ENCODE measurements at regions not wholly inside any gene's neighbourhood (a gene's known extent, or its start where the extent isn't known, plus 50 kb on each side); places are given as distances from the start of the nearest gene placed in this dataset.

DNA sequence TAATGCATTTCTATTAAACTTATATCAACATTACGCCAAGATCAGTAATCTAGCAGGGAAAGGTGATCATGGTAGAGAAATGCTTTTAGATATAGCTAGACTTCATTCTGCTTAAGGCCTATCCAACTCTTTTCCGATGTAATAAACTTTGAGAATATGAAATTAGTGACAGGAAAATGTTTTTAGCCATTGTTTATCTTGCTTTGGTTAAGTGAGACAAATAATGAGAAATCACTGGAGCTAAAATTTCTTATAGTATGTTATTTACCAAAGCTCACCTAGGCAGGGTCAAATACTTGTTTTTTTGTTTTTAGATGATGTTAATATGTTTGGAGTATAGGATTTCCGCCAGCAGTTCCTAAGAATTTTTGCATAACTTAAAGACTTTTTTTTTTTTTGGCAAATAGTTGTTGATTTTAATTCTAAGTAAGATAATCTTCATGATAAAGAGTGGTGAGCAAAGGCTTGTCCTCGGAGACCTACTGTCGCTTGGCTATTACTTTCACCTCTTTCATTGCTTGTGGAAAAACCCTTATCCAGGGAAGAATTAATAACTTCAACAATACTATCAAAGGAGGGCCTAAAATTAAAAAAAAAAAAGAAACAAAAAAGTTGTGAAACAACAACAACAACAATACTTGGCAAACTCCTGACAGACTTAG lies 98.3 kb downstream of the SOX4 start:
- no peak for TF ChIP-seq POLR2A (IDR thresholded peaks at IDR 0.05)
- TF ChIP-seq, protein P1, sequence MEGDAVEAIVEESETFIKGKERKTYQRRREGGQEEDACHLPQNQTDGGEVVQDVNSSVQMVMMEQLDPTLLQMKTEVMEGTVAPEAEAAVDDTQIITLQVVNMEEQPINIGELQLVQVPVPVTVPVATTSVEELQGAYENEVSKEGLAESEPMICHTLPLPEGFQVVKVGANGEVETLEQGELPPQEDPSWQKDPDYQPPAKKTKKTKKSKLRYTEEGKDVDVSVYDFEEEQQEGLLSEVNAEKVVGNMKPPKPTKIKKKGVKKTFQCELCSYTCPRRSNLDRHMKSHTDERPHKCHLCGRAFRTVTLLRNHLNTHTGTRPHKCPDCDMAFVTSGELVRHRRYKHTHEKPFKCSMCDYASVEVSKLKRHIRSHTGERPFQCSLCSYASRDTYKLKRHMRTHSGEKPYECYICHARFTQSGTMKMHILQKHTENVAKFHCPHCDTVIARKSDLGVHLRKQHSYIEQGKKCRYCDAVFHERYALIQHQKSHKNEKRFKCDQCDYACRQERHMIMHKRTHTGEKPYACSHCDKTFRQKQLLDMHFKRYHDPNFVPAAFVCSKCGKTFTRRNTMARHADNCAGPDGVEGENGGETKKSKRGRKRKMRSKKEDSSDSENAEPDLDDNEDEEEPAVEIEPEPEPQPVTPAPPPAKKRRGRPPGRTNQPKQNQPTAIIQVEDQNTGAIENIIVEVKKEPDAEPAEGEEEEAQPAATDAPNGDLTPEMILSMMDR (IDR thresholded peaks at IDR 0.05 in 8 of 11, conservative IDR thresholded peaks at IDR 0.05 in 3 of 11) = no peak
- no peak for TF ChIP-seq POLR2AphosphoS5 (IDR thresholded peaks at IDR 0.05)
- no peaks in the 10 kb centered on the region for H3K27me3 ChIP-seq (replicated peaks in 1 of 7)
- DNase-seq = no peak
- no peak overlapping the region for H3K27ac ChIP-seq
- intact Hi-C loops (cut with DNase I; ENCODE audit: low total_unique reads) = no loop called here
- H3K36me3 ChIP-seq = no peaks in the 10 kb centered on the region
- no peaks in the 10 kb centered on the region for H3K4me1 ChIP-seq
- 86 to 94% (median 90%) methylated on average over 5 of the region's 5 CpGs for WGBS, 5 donors
- H3K4me3 ChIP-seq = no peak overlapping the region
- H3K9me3 ChIP-seq = peaks cover 0 to 14% (median 10%) of the 10 kb centered on the region in 8 donors

DNA sequence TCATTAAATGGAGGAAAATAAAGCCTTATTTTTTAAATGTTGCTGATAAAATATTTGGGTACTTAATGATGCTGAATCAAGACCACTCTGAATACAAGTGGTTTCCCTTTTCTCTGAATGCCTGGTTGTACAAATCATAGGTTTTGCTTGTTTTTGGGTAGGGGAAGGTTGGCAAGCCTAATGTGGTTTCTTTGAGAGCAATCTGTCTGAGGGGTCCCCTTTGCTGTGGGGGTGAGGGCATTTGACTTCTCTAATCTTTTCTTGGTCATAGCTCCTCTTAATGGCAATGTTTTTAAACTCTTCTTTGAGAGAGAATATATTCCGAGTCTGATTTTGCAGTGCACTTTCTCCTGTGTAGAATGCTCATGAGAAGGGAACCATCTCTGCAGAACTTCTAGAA lies 99.2 kb downstream of the SOX4 start:
- TF ChIP-seq POLR2A (IDR thresholded peaks at IDR 0.05) (no peak), POLR2AphosphoS5 (IDR thresholded peaks at IDR 0.05) (no peak)
- TF ChIP-seq, protein P1 (IDR thresholded peaks at IDR 0.05 in 8 of 11, conservative IDR thresholded peaks at IDR 0.05 in 3 of 11) = no peak
- intact Hi-C loops (cut with DNase I; ENCODE audit: low total_unique reads) = no loop called here
- Histone ChIP-seq H3K27ac (no peak overlapping the region), H3K4me1 (no peaks in the 10 kb centered on the region), H3K9me3 (peaks cover 0 to 7% (median 6%) of the 10 kb centered on the region in 8 donors), H3K27me3 (replicated peaks in 1 of 7) (no peaks in the 10 kb centered on the region), H3K4me3 (no peak overlapping the region), H3K36me3 (no peaks in the 10 kb centered on the region)
- no peak for DNase-seq
- WGBS, 5 donors = 34 to 59% (median 46%) methylated on average over 1 of the region's 1 CpG

DNA sequence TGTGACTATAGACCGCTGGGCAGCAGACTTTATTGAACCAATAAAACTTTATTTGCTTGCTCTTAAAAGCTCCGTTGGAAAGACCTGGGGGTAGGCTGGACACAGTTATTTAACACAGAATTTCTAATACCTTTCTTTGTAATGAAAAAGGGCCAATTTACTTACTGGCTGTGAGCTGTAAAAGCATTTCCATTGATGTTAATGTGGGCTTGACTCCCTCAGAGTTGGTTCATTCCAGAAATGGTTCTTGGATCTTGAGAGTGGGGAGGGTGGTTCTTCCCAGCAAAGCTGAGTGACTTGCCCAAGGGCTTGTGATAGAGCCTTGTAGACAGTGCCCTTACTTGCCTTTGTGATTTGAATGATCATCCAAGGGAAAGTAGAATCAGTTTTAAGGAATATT lies 100.6 kb downstream of the SOX4 start:
- TF ChIP-seq, protein P1 (IDR thresholded peaks at IDR 0.05 in 8 of 11, conservative IDR thresholded peaks at IDR 0.05 in 3 of 11) = no peak
- TF ChIP-seq POLR2AphosphoS5 (IDR thresholded peaks at IDR 0.05) = no peak
- no peak for TF ChIP-seq POLR2A (IDR thresholded peaks at IDR 0.05)
- 75 to 95% (median 91%) methylated on average over 2 of the region's 2 CpGs for WGBS, 5 donors
- intact Hi-C loops (cut with DNase I; ENCODE audit: low total_unique reads) = no loop called here
- no peaks in the 10 kb centered on the region for H3K36me3 ChIP-seq
- H3K27me3 ChIP-seq (replicated peaks in 1 of 7) = no peaks in the 10 kb centered on the region
- H3K9me3 ChIP-seq = no peaks in the 10 kb centered on the region
- H3K4me1 ChIP-seq = no peaks in the 10 kb centered on the region
- no peak for DNase-seq
- H3K27ac ChIP-seq = no peak overlapping the region
- no peak overlapping the region for H3K4me3 ChIP-seq

DNA sequence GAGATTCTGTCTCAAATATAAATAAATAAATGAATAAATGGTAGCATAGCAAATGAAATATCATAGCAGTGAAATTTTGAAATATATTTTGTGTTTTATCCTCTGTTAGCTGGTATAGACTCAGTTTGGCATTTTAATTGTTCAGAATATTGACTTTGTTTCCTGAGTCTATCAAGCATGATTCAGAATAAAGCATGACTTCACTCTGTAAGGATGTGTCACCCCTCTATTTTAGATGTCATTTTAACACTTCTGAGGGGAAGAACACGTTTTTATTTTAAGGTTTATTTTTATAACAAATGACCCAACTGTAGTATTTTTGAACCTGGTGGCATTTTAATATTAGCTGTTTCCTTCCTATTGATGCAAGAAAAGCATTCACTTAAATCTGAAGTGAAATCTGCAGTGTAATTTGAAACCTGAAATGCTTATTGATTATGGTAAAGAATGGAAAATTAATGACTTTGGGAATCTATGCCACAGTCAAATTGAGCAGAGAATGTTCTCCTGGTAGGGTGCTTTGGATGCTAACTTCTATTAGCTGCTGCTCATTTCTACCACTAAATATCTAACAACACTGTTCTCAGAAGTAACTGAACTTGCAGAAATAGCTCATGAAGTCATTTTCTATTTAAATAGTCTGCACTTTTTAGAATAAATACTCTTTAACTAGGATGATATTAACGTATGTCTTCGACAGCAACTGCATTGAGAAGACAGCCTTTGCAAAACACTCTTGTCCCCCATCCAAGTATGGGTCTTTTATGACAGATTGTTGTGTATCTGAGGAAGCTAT lies 114.2 kb downstream of the SOX4 start:
- Histone ChIP-seq H3K27me3 (replicated peaks in 1 of 7) (no peaks in the 10 kb centered on the region), H3K4me3 (no peak overlapping the region), H3K36me3 (no peaks in the 10 kb centered on the region), H3K27ac (no peak overlapping the region), H3K9me3 (no peaks in the 10 kb centered on the region), H3K4me1 (no peaks in the 10 kb centered on the region)
- 49 to 63% (median 59%) methylated on average over 3 of the region's 3 CpGs for WGBS, 5 donors
- TF ChIP-seq POLR2AphosphoS5 (IDR thresholded peaks at IDR 0.05) (no peak), POLR2A (IDR thresholded peaks at IDR 0.05) (no peak)
- TF ChIP-seq, protein P1 (IDR thresholded peaks at IDR 0.05 in 8 of 11, conservative IDR thresholded peaks at IDR 0.05 in 3 of 11) = no peak
- no peak for DNase-seq
- intact Hi-C loops (cut with DNase I; ENCODE audit: low total_unique reads) = no loop called here
